ENCODE measurements at regions not wholly inside any gene's neighbourhood (a gene's known extent, or its start where the extent isn't known, plus 50 kb on each side); places are given as distances from the start of the nearest gene placed in this dataset.
"Not testable (repeated sequence)": the region's sequence is repeated elsewhere in the genome, so short reads cannot be mapped to it uniquely, and the experiment has no call there.

DNA sequence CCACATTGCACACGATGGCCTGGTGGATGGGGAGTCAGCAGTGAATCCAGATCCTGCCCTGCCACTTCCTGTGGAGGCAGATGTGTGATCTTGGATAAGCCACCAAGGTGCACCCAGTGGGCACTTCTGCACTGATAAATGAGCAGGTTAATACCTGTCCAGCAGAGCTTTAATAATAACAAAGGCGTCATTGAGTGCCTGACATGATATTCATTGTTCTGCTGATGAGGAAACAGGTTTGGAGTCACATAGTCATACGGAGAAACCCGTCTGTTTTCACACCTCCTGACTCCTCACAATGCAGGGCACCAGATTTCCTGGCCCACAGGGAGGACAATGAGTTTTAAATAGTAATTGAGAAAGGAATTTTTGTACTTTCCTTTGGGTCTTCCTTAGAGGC, 324.6 kb upstream of the CDH5 start:
- DNase-seq = no peak

DNA sequence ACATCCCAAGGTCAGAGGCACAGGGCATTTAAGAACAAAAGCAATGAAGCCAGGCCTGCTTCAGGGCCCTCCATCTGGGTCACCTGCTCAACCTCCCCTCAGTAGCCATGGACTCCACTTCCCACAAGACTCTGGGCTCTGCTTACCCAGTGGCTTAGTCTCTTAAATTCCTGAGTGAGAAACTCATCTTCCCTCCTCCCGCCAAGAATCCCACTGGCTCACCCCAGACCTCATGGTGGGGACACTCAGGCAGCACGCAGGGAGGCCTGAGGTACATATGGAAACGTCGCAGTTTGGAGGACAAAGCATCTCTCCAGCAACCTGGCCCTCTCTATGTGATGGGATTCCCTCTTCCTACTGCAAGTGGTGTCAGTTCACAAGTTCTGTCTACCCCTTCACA, 326.7 kb upstream of the CDH5 start:
- no peak for DNase-seq

DNA sequence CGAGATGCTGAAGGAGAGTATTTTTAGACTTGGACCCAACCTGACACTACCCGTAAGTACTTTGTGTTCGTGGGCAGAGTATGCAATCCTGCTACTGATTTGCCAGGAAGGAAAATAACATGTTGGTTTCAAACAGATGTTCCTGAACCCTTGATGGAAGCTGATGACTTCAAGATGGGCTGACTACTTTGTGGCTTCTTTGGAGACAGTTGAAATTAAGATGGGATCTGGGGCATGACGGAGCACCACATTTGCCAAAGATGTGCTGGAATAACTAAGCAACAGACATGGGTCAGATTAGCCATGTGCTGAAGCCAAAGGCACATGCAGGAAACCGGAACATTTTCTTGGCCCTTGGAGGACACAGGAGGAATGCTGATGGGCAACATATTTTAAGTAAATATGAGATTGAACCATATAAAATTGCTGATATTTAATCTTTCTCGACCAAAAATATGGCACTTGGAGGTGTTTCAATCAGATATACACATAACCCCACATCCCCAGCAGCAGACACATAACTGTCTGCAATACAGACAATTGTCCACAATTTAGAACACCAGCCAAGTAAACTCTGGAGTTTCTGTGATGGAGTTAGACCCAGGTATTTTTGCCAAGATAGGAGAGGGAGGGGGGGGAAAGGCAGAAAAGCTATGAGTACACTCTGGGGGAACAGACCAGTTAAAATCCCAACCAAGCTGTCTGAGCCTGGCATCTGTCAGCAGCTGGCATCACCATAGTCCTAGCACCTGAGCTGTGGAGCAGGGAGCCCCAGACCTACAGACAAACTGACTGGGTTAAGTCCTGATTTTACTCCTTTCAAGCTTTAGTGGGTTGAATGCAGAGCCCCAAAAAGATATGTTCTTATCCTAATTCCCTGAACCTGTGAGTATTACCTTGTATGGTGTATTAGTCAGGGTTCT, 329.4 kb upstream of the CDH5 start:
- DNase-seq = no peak

DNA sequence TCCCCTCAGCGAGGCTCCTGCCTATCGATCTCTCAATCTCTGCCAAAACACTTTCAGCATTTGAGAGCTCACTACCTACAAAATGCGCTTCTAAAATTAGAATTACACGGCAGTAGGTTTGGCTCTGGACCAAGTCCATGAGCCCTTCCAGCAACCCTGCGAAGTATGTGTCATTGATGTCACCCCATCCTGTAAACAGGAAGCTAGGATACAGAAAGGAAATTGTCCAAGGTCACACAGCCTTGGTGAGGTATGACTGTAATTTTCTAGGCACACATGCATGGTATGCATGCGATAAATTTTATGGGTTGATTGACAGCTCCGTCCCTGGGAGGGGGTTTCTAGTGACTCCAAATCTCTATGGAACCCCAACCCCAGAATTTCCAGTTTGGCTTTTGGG, 330.3 kb upstream of the CDH5 start:
- DNase-seq = no peak

DNA sequence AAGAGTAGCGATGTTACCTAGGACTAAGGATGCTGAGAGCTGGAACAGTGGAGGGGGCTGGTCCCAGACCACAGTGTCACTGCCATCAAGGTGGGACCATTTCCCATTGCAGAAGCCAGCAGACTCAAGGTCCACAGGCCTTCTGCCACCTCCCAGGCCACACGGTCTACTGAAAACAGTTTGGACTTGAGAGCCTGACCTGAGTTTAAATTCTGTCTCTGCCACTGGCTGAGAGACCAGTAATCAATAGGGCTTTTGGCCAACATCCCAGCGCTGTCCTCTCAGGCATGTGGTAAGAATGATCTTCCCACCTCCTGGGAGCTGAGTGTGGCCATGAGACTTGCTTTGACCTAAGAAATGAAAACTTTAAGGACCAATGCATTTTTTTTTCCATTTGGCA, 331.4 kb upstream of the CDH5 start:
- DNase-seq = no peak

DNA sequence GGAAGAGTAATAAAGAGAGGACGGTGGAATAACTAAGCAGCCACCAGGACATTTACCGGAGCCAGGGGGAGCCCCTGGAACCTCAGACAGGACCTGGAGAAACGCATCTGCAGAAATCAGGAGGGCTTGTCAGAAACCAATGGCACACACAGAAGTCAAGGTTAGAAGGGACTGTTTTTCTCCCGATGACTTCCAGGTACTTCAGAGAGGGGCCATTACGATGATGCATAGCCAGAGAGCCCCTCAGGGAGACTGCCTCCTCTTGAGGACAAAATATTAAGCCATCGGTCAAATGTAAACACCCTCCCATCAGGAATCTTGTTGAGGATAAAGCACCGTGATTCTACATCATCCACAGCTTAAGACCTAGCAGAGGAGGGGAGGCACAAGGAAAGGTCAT, 333.6 kb upstream of the CDH5 start:
- DNase-seq = no peak

DNA sequence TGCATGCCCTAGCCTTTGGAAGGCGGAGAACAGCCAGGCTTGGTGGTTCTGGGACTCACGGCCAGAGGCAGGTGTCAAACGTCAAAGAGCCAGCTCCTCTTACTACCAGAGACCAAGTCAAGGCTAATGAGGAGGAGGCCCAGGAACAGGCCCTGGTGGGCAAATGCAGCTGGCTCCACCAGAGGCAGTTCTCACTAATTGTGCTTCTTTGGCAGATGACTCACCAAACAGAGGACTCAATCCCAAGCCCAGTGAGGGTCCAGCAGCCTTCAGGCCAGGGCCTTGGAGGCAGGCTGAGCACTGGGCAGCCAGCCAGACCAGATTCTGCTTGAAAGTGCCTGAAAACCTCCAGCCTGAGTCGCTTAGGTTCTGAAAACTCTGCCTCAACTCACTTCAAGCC, 336.5 kb upstream of the CDH5 start:
- DNase-seq = no peak

DNA sequence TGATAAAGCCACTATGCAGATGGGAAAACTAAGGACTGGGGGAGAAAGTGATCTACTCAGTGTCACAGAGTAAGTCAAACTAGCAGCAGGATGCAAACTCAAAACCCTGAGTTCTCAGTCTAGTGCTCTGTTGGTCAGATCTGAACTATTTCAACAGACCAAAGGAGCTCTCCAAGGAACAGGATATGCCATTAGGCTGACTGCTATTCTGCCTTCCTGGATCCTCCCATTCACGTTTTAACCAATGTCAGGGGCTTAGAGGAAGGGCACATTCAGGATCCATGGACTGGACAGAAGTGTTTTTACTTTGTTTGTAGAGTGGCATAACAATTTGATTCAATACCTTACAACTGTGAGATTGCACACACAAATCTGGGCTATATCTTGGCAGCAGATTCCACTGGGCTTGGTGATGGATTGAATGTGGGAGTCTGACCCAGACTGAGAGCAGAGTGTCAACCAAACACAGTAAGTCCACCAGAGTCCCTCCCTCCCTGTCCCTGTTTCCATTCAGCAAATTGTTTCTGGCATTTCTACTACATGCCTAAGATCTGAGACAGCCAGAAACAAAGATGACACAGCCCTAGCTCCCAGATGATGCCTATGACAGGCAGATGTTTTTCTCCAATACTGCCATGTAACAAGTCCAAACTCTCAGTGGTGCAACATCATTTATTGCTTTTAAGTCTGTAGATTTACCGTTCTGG, 337.8 kb upstream of the CDH5 start:
- no peak for DNase-seq

DNA sequence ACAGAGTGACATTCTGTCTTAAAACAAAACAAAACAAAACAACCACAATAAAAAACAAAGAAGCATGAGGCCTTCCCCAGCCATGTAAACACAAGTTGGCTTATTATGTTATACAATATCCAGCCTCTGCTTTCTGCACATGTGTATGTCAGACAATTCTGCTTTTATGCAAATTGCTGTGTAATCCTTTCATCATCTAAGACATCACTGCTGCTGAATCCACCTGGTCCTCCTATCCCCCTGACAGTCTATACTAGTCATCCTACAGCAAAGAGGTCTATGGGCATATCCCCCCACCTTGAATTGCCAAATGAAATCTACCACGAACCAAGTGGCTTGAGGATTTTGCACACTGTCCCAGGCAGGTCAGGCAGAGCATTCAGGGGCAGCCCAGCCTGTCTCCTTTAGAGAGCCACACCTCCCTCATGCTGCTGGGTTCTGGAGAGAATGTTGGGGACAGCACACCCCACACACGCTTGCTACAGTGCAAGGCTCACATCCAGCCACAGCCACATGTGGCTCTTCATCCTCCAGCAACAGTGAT, 339.6 kb upstream of the CDH5 start:
- DNase-seq = no peak

DNA sequence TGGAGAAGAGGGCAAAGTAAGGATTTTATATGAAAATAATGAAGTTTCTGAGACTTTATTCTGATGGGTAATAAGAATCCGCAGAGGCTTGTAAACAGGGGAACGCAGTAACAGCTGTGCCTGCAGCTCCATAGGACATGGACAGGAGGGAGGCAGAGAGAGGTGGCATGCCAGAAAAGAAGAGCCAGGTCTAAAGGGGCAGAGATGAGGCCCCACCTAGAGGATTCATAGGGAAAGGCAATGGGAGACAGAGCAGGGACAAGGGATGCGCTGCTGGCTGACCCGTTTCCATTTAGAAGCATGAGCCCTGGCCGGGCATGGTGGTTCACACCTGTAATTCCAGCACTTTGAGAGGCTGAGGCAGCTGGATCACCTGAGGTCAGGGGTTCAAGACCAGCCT, 340.3 kb upstream of the CDH5 start:
- DNase-seq = no peak

DNA sequence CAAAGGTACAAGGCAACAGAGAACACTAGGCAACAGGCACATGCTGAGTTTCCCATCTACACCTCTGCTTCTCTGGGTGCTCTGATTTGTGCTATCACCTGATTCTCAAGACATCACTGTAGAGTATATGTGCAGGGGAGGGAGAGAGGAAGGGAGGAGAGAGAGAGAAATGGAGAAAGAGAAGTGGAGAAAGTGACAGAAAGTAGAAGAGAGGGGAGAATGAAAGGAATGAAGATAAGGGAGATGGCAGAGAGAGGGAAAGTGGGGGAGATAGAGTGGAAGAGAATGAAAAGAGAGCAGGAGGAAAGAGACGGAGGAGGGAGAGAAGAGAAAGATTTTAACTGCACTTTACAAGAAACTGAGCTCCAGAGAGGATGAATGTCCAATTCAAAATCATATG, 340.7 kb upstream of the CDH5 start:
- DNase-seq = no peak

DNA sequence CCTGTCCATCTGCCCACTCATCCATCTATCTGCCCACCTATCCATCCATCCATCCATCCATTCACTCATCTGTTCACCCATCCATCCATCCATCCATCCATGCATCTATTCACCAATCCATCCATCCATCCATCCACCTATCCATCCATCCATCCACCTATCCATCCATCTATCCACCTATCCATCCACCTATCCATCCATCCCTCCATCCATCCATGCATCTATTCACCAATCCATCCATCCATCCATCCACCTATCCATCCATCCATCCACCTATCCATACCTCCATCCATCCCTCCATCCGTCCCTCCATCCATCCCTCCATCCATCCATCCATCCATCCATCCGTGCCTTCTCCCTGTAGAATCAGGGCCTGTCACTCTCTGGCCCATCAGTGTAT, 341.9 kb upstream of the CDH5 start:
- not testable (repeated sequence) for DNase-seq

DNA sequence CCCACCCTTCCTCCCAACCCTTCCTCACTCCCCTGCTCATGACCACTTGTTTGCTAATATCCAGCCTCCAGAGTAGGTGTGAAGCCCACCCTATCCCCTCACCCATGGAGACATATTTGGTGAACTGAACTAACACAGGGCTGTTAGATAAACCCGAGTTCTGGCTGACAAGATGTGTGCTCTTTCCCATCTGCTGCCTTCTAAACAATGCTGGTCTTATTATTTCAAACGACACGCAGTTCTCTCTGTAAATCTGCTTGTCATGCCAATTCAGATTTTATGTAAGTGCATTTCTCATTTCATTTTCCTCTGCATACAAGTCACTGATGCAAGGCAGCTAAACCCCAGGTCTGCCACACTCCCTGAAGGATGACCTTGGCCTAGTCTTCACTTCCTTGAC, 343.0 kb upstream of the CDH5 start:
- no peak for DNase-seq

DNA sequence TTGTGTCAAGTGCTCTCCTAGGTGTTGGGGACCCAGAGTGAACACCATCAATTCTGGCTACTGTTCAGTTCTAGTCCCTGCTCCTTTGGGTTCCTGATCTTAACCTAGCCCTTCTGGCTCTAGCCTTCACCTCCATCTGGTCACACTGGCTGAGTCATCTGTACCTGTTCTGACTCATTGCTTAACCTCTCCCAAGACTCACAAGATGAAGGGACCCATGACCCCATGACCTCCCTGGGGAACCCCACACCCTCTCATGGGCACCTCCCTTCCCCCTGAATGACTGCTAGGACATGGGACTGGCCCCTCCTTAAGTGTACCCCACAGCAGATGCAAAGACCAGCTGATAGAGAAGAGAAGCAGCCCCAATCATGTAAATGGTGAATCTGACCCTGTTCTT, 345.8 kb upstream of the CDH5 start:
- DNase-seq = no peak

DNA sequence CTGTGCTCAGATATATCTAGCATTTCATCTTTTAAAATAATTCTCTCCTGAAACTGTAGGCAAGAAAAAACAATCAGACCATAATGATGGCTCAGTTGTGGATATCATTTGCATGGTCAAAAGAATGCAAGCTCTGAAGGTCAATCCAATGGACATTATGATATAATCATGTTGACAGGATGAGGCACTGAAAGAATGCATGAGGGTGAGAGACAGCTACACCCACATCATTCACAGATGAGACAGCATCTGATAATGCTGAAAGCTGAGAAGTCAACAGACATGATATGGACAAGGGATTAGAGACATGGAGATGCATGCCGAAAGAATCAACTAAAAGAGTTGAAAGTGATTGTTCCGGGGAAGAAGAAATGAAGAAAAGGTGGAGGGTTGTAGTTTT, 346.4 kb upstream of the CDH5 start:
- no peak for DNase-seq

DNA sequence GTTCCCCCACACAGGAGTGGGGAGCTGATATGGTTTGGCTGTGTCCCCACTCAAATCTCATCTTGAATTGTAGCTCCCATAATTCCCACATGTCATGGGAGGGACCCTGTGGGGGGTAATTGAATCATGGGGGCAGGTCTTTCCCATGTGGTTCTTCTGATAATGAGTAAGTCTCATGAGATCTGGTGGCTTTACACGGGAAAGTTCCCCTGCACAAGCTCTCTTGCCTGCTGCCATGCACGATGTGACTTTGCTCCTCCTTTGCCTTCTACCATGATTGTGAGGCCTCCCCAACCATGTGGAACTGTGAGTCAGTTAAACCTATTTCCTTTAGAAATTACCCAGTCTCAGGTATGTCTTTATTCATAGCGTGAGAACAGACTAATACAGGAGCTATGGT, 347.0 kb upstream of the CDH5 start:
- DNase-seq = not testable (repeated sequence)

DNA sequence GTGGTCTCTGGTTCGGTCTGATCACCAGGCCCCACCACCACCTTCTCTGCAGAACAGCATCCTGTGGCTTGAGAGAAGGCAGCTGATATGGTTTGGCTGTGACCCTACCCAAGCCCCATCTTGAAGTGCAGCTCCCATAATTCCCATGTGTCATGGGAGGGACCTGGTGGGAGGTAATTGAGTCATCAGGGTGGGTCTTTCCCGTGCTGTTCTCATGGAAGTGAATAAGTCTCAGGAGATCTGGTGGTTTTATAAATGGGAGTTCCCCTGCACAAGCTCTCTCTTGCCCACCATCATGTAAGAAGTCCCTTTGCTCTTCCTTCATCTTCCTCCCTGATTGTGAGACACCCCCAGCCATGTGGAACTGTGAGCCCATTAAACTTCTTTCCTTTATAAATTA, 352.3 kb upstream of the CDH5 start:
- no peak for DNase-seq

DNA sequence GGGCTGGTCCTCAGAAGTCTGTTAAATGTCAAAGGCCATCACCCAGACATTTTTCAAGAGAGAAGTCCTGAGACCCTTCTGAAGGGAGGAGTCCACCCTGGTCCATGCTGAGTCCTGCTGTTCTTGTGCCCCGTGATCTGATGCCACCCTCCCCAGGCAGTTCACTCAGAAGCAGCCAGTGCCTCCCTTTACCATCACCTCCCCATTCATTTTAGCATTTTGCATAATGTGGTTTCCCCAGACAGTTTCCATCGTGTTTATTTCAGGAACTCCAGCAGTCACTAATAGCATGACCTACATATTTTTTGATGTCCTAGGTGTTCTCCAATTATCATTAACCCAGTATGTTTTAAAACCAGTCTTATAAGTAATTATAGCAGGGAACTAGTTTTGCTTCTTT, 353.0 kb upstream of the CDH5 start:
- no peak for DNase-seq

DNA sequence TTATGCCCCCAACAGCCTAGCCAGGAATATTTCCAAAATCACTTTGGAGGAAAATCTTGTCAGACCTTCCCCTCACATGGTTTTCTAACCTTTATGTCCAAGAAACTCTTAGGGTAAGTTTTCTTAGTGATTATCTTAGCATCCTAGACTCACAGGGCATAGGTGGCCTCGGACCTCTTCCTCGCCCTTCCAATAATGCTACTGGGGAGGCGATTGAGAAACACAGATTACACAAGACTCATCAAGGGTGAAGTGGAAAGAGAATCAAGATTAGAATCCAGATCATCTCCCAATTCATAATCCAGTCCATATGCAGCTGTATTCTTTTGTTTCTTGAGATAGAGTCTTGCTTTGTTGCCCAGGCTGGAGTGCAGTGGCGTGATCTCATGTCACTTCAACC, 358.4 kb upstream of the CDH5 start:
- DNase-seq = no peak

DNA sequence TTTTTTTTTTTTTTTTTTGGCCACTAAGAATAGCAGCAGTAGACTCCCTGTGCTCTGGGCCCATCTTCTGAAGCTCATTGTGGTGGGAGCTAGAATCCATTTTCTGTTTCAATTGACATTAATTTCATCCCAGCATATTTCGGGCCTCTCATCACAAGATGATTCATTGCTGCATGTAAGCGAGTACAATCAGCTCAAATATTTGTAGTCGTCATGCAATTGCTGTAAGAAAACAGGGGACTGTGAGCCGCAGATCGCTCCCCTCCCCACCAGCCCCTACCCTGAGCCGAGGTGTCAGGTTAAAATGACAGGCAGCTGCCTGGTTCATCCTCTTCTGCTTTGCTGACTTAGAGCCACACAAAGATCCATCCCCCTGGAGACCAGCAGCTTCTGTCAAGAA, 358.8 kb upstream of the CDH5 start:
- no peak for DNase-seq

DNA sequence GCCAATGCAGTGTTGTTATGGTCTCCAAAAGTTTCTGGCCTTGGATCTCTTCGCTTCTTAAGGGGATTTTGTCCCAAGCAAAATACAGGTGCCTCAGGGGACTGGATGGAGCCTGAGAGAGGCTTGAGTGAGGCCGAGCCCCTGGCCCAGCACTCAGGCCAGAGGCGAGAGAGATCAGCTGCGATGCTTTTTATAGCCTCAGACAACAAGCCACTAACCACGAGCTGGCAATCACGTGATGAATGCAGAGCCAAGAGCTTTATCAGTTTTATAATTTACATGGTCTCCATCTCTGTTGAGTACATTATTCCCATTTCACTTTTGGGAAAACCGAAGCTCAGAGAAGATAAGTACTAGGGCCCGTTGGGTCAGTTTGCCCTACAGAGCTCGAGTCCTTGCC, 360.0 kb upstream of the CDH5 start:
- DNase-seq = no peak

DNA sequence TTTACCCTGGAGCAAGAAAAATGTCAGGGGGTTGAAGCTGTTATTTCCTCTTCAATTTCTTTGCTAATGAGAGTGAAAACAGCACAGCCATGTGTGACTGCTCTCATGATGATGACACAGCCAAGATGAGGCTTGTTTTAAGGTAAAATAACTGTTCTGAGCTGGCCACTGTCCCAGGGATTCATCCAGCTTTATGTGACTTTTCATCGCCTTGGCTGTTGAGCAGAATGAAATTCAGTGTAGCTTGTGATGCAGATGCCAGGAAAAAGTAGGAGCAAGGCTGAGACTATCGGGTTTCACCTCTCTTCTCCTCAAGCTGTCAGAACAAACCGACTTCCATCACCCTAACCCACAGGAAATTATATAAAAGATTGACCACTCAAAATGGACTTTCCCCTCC, 361.8 kb upstream of the CDH5 start:
- DNase-seq = no peak

DNA sequence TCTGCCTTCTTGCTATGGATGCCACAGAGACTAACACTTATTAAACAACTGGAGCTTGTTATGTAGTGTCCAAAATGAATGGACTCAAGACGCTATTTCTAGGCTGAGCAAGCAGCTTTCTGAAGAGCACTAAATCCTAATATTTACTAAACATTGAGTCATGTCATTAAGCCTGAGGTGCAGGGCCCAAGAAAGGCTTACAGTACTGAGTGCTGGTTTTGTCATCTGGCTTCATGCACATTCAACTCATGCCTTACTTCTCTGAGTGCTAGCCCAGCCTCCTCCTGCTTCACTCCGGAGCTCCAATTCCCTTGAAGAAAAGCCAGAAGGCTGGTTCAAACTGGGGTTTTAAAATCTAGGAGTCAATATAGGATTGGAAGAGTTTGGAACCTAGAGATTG, 363.3 kb upstream of the CDH5 start:
- DNase-seq = no peak

DNA sequence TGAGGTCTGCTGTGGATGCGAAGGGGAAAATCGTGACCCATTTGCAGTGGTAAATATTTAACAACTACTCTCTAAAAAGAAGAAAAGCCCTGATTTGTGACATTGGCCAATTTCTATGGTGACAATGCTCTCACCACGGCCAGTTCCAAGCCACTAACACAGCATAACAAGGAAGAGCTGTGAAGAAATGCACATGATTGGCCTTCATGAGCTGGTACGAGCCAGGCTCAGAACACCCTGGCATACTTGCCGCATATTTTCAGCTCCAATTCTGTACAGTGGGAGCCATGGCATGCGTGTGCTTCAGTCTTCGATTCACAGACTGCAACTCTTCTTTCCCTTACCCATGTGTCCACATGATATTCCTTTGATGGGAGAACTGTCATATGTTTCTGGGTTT, 363.9 kb upstream of the CDH5 start:
- DNase-seq = no peak
